Gastroesophageal sphincter (tissue), 3 donors: ENCODE measurements at regions not wholly inside any gene's neighbourhood (a gene's known extent, or its start where the extent isn't known, plus 50 kb on each side); places are given as distances from the start of the nearest gene placed in this dataset.

Experiments
- CTCF ChIP-seq, 4 experiments: fragments of 200-600 bp in 2 of 4; fragments of 450-650 bp in 2 of 4; sonication (generic) in 1 of 4; IDR thresholded peaks; one replicate each; pipeline ENCODE4 v1.5.1; 2017 to 2019; ENCODE audit warnings: antibody characterized with exemption in 4 of 4, mild to moderate bottlenecking in 2 of 4, moderate library complexity in 2 of 4
- POLR2A ChIP-seq, 2 donors: fragments of 450-650 bp; IDR thresholded peaks; one replicate each; pipeline ENCODE4 v1.6.1; 2017; ENCODE audit warnings: antibody characterized with exemption in 2 of 2, mild to moderate bottlenecking in 2 of 2, moderate library complexity in 1 of 2

- TF ChIP-seq CTCF (IDR thresholded peaks at IDR 0.05) (no peak), POLR2A (IDR thresholded peaks at IDR 0.05) (no peak)
These were observed 325.9 kb downstream of the ANKRD50 start for GRCh38 chr4:124386648-124387047.
